HG03378 (cell line): ENCODE measurements at regions not wholly inside any gene's neighbourhood (a gene's known extent, or its start where the extent isn't known, plus 50 kb on each side); places are given as distances from the start of the nearest gene placed in this dataset.

Experiments used
- ATAC-seq: cut with Tn5 transposase; IDR thresholded peaks from one replicate; pipeline ENCODE4 v1.9.1; 2021; ENCODE audit warnings: mild to moderate bottlenecking, moderate library complexity; ENCODE audit not compliant: unreplicated experiment

- ATAC-seq, result no peak
Measured at GRCh38 chr7:41198502-41198901, 504.4 kb downstream of the INHBA start.

- no peak for ATAC-seq
Measured at GRCh38 chr7:41197769-41198168, 505.1 kb downstream of the INHBA start.

- ATAC-seq, result no peak
Measured at GRCh38 chr7:41193738-41194282, 509.1 kb downstream of the INHBA start.

- ATAC-seq, result no peak
Measured at GRCh38 chr7:41190581-41190980, 512.3 kb downstream of the INHBA start.

GRCh38 chr7:41189866-41190265 lies 513.0 kb downstream of the INHBA start:
- no peak for ATAC-seq

- no peak for ATAC-seq
Measured at GRCh38 chr7:41188163-41189130, 514.4 kb downstream of the INHBA start.

- no peak for ATAC-seq
Measured at GRCh38 chr7:41187322-41187721, 515.6 kb downstream of the INHBA start.

GRCh38 chr7:41185851-41186250 lies 517.0 kb downstream of the INHBA start:
- ATAC-seq, result no peak

GRCh38 chr7:41183741-41184140 lies 519.1 kb downstream of the INHBA start:
- ATAC-seq, result no peak

GRCh38 chr7:41182782-41183181 lies 520.1 kb downstream of the INHBA start:
- no peak for ATAC-seq

GRCh38 chr7:41175435-41175834 lies 527.5 kb downstream of the INHBA start:
- ATAC-seq, result no peak

- ATAC-seq, result no peak
Measured at GRCh38 chr7:41174521-41174920, 528.4 kb downstream of the INHBA start.

GRCh38 chr7:41170466-41170865 lies 532.4 kb downstream of the INHBA start:
- no peak for ATAC-seq

GRCh38 chr7:41169317-41169716 lies 533.6 kb downstream of the INHBA start:
- ATAC-seq, result no peak

GRCh38 chr7:41167836-41168235 lies 535.1 kb downstream of the INHBA start:
- no peak for ATAC-seq

GRCh38 chr7:41164440-41164839 lies 538.5 kb downstream of the INHBA start:
- ATAC-seq, result no peak

- ATAC-seq, result no peak
Measured at GRCh38 chr7:41163991-41164390, 538.9 kb downstream of the INHBA start.

- no peak for ATAC-seq
Measured at GRCh38 chr7:41162612-41163011, 540.3 kb downstream of the INHBA start.

- no peak for ATAC-seq
Measured at GRCh38 chr7:41161041-41161587, 541.8 kb downstream of the INHBA start.

GRCh38 chr7:41156268-41156667 lies 546.6 kb downstream of the INHBA start:
- ATAC-seq, result no peak

GRCh38 chr7:41153268-41153667 lies 549.6 kb downstream of the INHBA start:
- ATAC-seq, result no peak

GRCh38 chr7:41152179-41152678 lies 550.7 kb downstream of the INHBA start:
- ATAC-seq, result no peak
